ENCODE measurements at regions not wholly inside any gene's neighbourhood (a gene's known extent, or its start where the extent isn't known, plus 50 kb on each side); places are given as distances from the start of the nearest gene placed in this dataset.

- Histone ChIP-seq H3K4me3 (no peak overlapping the region), H3K36me3 (no peaks in the 10 kb centered on the region), H3K27me3 (peaks cover 0 to 9% (median 2%) of the 10 kb centered on the region in 4 donors), H3K27ac (no peak overlapping the region), H3K9me3 (no peaks in the 10 kb centered on the region), H3K4me1 (peaks cover 4 to 47% (median 5%) of the 10 kb centered on the region in 3 donors)
- 88 to 92% methylated on average over 4 of the region's 4 CpGs for WGBS, 2 donors
- DNase-seq = no peak
- intact Hi-C loops (cut with DNase I) = no loop called here
- no peak for TF ChIP-seq POLR2A (IDR thresholded peaks at IDR 0.05)
- TF ChIP-seq, protein P1, sequence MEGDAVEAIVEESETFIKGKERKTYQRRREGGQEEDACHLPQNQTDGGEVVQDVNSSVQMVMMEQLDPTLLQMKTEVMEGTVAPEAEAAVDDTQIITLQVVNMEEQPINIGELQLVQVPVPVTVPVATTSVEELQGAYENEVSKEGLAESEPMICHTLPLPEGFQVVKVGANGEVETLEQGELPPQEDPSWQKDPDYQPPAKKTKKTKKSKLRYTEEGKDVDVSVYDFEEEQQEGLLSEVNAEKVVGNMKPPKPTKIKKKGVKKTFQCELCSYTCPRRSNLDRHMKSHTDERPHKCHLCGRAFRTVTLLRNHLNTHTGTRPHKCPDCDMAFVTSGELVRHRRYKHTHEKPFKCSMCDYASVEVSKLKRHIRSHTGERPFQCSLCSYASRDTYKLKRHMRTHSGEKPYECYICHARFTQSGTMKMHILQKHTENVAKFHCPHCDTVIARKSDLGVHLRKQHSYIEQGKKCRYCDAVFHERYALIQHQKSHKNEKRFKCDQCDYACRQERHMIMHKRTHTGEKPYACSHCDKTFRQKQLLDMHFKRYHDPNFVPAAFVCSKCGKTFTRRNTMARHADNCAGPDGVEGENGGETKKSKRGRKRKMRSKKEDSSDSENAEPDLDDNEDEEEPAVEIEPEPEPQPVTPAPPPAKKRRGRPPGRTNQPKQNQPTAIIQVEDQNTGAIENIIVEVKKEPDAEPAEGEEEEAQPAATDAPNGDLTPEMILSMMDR (IDR thresholded peaks at IDR 0.05) = no peak
These were observed 67.2 kb upstream of the TMEM17 start for GRCh38 chr2:62573137-62573731.

DNA sequence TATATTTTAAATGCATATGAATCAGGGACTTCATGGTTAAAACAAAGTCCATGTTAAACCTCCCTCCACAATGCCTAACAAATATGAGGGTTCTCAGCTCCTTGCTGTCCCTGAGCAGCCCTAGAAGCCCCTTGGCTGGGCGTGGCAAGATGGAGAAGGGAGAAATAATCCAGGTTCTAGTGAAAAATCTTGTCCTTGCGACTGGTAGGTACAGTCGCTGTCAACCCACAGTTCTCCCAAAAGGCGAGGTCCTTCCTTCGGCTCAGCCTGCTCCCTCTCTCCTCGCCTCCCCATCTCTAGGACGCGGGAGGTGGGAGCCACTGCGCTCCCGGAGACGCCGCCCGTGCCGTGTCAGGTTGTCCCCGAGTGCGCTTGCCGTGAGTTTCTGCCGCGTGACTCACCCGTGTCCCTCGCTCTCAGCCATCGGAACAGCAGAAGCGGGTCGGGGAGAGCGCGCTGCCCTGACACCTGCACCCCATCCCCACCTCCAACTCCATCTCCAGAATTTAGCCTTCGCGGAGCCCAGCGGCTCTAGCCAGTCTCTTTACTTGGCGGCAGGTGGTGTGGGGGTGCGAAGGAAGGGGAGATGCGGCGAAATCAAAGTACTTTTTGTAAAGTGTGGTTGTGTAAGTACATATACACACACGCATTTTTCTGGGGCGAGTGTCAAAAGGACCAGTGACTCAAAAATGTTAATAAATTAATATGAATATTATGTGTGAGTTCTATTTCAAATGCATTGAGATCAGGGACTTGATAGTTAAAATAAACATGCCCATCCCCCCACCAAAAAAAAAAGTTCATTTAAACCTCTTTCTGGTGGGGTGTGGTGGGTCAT is 65.1 kb upstream of the TMEM17 start:
- no peak for DNase-seq
- H3K4me3 ChIP-seq = peak overlapping the region; percentile 2 to 59 (median 33)
- intact Hi-C loops (cut with DNase I) = no loop called here

GRCh38 chr2:62569907-62570841 is 64.2 kb upstream of the TMEM17 start:
- Histone ChIP-seq H3K4me3 (peak overlapping the region in 1 of 4 donors; percentile 27), H3K4me1 (peaks cover 0 to 22% (median 0%) of the 10 kb centered on the region in 3 donors), H3K9me3 (no peaks in the 10 kb centered on the region), H3K27me3 (peaks cover 0 to 9% (median 2%) of the 10 kb centered on the region in 4 donors), H3K27ac (no peak overlapping the region), H3K36me3 (no peaks in the 10 kb centered on the region)
- 77 to 86% methylated on average over 14 to 15 of the region's 23 CpGs for WGBS, 2 donors
- TF ChIP-seq POLR2A (IDR thresholded peaks at IDR 0.05) = no peak
- TF ChIP-seq, protein P1 (IDR thresholded peaks at IDR 0.05) = no peak
- intact Hi-C loops (cut with DNase I) = no loop called here
- DNase-seq = no peak

More for the DNA sequence above, 65.1 kb upstream of the TMEM17 start:
- no peak for TF ChIP-seq POLR2A (IDR thresholded peaks at IDR 0.05)
- TF ChIP-seq, protein P1 (IDR thresholded peaks at IDR 0.05) = no peak
- peaks cover 0 to 28% (median 0%) of the 10 kb centered on the region in 3 donors for H3K4me1 ChIP-seq
- no peaks in the 10 kb centered on the region for H3K9me3 ChIP-seq
- WGBS, 2 donors = 8 to 13% methylated on average over 6 to 24 of the region's 35 CpGs
- no peaks in the 10 kb centered on the region for H3K36me3 ChIP-seq
- H3K27ac ChIP-seq = no peak overlapping the region
- H3K27me3 ChIP-seq = peaks cover 0 to 9% (median 2%) of the 10 kb centered on the region in 4 donors

DNA sequence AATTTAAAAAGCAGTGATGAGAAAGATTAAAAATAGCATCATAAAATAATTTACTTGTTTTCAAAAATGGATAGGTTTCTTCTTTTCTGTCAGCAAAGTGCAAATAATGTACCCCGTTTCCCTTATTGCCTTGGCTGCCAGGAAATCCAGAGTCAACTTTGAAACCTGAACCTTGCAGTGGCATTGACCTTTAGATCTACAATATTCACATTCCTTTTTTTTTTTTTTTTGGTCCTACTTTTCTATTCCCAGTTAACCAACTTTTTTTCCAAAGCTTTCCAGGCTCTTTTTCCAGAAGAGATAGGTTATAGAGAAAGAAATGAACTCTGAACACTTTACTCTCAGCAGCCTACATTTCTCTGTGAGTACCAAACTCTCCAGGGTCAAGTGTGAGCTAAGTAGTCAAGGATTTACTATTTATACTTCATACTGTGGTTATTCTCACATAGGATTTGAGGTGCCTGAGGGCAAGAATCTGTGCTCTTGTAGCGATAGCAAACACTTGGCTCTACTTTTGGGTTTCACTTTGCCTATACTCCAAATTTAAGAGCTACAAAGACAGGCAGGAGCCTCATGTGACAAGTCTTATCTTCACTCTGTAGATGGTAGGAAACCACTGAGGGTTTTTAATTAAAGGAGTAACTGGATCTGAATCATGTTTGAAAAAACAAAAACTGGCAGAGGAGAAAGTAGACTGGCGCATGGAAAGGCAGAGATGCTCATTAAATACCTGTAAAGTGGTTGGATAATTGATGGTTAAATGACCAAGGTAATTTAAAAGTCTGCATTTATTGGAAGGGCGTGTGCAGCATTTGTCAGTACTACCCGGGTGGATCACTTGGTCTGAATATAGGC is 63.2 kb upstream of the TMEM17 start:
- no peak for DNase-seq
- H3K4me1 ChIP-seq = peaks cover 0 to 17% (median 0%) of the 10 kb centered on the region in 3 donors
- WGBS, 2 donors = 71 to 77% methylated on average over 5 of the region's 5 CpGs
- no peak overlapping the region for H3K4me3 ChIP-seq
- H3K27me3 ChIP-seq = peaks cover 0 to 9% (median 2%) of the 10 kb centered on the region in 4 donors
- H3K36me3 ChIP-seq = no peaks in the 10 kb centered on the region
- H3K9me3 ChIP-seq = no peaks in the 10 kb centered on the region
- TF ChIP-seq POLR2A (IDR thresholded peaks at IDR 0.05) = no peak
- TF ChIP-seq, protein P1 (IDR thresholded peaks at IDR 0.05) = no peak
- H3K27ac ChIP-seq = no peak overlapping the region
- intact Hi-C loops (cut with DNase I) = no loop called here

All from esophagus squamous epithelium (tissue), 5 donors.